SK-N-SH treated with all-trans-retinoic acid at 6 μM for 48 hours (cell line): ENCODE measurements at regions not wholly inside any gene's neighbourhood (a gene's known extent, or its start where the extent isn't known, plus 50 kb on each side); places are given as distances from the start of the nearest gene placed in this dataset.

ENCODE experiments used
- ISL1 ChIP-seq: fragments of 250-450 bp; sonication (Bioruptor Pico); IDR thresholded peaks from 2 replicates; pipeline ENCODE4 v2.1.2; 2022; ENCODE audit warnings: mild to moderate bottlenecking, moderate library complexity
- OSR1 ChIP-seq: fragments of 250-450 bp; sonication (Bioruptor Pico); IDR thresholded peaks from 2 replicates; pipeline ENCODE4 v1.8.0; 2022; ENCODE audit warnings: moderate library complexity, mild to moderate bottlenecking, inconsistent platforms
- RARB ChIP-seq: fragments of 250-450 bp; sonication (Bioruptor Pico); IDR thresholded peaks from 2 replicates; pipeline ENCODE4 v1.8.0; 2021; ENCODE audit warnings: mild to moderate bottlenecking, moderate library complexity
- TCF4 ChIP-seq: fragments of 250-450 bp; sonication (Bioruptor Pico); IDR thresholded peaks from 2 replicates; pipeline ENCODE4 v1.8.0; 2021; ENCODE audit warnings: mild to moderate bottlenecking, moderate library complexity, borderline replicate concordance
- ZC3H10 ChIP-seq: fragments of 250-450 bp; sonication (Bioruptor Pico); IDR thresholded peaks from 2 replicates; pipeline ENCODE4 v1.5.1; 2021; ENCODE audit warnings: mild to moderate bottlenecking, moderate library complexity
- ZFP3 ChIP-seq: fragments of 250-450 bp; sonication (Bioruptor Pico); IDR thresholded peaks from 2 replicates; pipeline ENCODE4 v1.5.0; 2020; ENCODE audit warnings: mild to moderate bottlenecking, moderate library complexity
- ZFP30 ChIP-seq: fragments of 450-650 bp; formaldehyde crosslinking; IDR thresholded peaks from 2 replicates; pipeline ENCODE4 v1.5.0; 2022; ENCODE audit warnings: mild to moderate bottlenecking, moderate library complexity
- ZNF8 ChIP-seq: fragments of 450-650 bp; formaldehyde crosslinking; IDR thresholded peaks from 2 replicates; pipeline ENCODE4 v1.5.0; 2020; ENCODE audit warnings: mild to moderate bottlenecking, moderate library complexity
- TF ChIP-seq, protein P1 (sequence below): fragments of 250-450 bp; sonication (Bioruptor Pico); IDR thresholded peaks from 2 replicates; pipeline ENCODE4 v1.8.0; 2020; ENCODE audit warnings: mild to moderate bottlenecking, moderate library complexity, borderline replicate concordance
- TF ChIP-seq, protein P2 (sequence below): fragments of 250-450 bp; sonication (Bioruptor Pico); IDR thresholded peaks from 2 replicates; pipeline ENCODE4 v1.8.0; 2021; ENCODE audit warnings: low read depth, mild to moderate bottlenecking, moderate library complexity, borderline replicate concordance

DNA sequence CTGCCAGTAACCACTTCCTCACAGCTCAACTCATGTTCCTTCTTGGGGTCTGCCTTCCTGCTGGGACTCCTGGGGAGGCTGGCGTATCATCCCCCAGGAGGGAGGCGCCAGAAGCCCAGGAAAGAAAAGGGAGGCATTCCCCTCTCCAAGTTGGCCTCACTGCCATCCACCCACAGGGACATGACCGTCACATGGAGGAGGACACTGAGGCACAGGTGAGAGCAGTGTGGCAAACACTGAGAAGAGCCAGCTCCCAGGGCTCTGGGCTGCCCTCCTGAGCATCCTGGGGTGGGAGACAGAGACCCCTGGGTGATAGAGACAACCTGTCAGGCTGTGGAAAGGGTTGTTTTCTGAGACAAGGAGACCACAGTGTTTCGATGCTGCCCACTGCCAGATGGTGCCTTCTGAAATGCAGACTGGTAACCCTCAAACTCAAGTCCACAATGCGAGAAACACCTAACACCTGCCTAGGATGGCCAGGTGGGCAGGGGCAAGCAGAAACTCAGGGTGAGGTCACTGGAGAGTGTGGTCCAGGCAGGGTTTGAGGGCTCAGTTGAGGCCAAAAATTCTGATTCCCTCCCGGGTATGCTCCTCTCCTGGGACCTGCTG is 1722.1 kb downstream of the TP53TG3F start:
- TF ChIP-seq ISL1 (CRISPR knock-in tag) (no peak), ZFP30 (no peak), ZC3H10 (CRISPR knock-in tag) (no peak), RARB (CRISPR knock-in tag) (no peak), ZFP3 (CRISPR knock-in tag) (no peak), TCF4 (CRISPR knock-in tag) (no peak), ZNF8 (CRISPR knock-in tag) (no peak), OSR1 (CRISPR knock-in tag) (no peak)
- TF ChIP-seq, protein P1, sequence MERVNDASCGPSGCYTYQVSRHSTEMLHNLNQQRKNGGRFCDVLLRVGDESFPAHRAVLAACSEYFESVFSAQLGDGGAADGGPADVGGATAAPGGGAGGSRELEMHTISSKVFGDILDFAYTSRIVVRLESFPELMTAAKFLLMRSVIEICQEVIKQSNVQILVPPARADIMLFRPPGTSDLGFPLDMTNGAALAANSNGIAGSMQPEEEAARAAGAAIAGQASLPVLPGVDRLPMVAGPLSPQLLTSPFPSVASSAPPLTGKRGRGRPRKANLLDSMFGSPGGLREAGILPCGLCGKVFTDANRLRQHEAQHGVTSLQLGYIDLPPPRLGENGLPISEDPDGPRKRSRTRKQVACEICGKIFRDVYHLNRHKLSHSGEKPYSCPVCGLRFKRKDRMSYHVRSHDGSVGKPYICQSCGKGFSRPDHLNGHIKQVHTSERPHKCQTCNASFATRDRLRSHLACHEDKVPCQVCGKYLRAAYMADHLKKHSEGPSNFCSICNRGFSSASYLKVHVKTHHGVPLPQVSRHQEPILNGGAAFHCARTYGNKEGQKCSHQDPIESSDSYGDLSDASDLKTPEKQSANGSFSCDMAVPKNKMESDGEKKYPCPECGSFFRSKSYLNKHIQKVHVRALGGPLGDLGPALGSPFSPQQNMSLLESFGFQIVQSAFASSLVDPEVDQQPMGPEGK (CRISPR knock-in tag): no peak
- TF ChIP-seq, protein P2, sequence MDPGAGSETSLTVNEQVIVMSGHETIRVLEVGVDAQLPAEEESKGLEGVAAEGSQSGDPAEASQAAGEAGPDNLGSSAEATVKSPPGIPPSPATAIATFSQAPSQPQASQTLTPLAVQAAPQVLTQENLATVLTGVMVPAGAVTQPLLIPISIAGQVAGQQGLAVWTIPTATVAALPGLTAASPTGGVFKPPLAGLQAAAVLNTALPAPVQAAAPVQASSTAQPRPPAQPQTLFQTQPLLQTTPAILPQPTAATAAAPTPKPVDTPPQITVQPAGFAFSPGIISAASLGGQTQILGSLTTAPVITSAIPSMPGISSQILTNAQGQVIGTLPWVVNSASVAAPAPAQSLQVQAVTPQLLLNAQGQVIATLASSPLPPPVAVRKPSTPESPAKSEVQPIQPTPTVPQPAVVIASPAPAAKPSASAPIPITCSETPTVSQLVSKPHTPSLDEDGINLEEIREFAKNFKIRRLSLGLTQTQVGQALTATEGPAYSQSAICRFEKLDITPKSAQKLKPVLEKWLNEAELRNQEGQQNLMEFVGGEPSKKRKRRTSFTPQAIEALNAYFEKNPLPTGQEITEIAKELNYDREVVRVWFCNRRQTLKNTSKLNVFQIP (CRISPR knock-in tag): no peak
